SH-SY5Y (cell line): ENCODE measurements at regions not wholly inside any gene's neighbourhood (a gene's known extent, or its start where the extent isn't known, plus 50 kb on each side); places are given as distances from the start of the nearest gene placed in this dataset.

ENCODE experiments used
- GATA2 ChIP-seq: IDR thresholded peaks from 2 replicates; pipeline ENCODE4 v1.6.1; 2011; ENCODE audit warnings: mild to moderate bottlenecking, low read depth, low read length
- GATA3 ChIP-seq: IDR thresholded peaks from 2 replicates; pipeline ENCODE4 v1.6.1; 2011; ENCODE audit warnings: low read depth, mild to moderate bottlenecking, low read length, moderate library complexity

DNA sequence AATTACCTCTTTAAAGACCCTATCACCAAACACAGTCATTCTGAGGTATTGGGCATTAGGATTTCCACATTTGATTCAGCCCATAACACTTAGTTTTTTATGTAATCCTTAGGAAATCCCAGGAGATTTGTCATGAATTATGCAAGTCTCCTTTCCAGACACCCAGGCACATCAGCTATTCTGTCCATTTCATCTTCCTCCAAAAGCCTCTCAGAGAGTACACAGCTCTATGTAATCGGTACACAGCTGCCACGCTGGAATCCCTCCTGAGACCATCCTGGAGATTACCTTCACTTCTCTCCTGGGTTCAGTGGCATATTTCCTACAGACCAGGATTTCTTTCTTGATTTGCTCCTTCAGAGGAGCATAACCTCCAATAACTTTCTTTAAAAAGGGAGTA lies 2309.8 kb upstream of the WWC1 start:
- TF ChIP-seq GATA3 (no peak), GATA2 (no peak)

DNA sequence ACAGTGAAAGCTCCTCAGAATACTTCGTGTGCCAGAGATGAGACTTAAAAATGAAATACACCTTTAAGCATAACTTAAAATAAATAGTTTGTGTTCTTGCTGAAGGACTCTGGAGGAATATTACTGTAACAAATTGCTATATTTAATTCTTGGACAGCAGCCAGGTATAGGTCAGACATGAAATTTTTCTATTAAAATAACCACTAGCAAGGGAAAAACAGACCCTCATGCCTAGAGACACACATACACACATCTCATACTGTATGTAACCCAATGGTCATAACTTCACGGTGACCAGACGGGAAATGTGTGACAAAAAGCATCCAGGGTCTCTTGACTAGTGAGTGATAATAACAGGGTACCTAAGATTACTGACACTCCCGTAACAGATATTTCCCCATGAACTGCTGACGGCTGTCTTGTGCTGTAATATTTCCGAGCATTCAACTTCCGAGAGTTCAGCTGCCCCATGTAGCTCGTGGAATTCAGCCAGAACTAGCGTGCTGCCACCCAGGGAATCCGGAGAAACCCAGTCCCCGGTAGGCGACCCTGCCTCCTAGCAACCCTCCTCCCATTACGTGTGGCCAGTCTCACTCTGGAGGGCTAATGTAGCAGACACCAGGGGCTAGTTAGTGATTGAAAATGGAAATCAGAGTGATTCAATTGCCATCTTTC lies 2295.1 kb upstream of the WWC1 start:
- no peak for TF ChIP-seq GATA2
- no peak for TF ChIP-seq GATA3

DNA sequence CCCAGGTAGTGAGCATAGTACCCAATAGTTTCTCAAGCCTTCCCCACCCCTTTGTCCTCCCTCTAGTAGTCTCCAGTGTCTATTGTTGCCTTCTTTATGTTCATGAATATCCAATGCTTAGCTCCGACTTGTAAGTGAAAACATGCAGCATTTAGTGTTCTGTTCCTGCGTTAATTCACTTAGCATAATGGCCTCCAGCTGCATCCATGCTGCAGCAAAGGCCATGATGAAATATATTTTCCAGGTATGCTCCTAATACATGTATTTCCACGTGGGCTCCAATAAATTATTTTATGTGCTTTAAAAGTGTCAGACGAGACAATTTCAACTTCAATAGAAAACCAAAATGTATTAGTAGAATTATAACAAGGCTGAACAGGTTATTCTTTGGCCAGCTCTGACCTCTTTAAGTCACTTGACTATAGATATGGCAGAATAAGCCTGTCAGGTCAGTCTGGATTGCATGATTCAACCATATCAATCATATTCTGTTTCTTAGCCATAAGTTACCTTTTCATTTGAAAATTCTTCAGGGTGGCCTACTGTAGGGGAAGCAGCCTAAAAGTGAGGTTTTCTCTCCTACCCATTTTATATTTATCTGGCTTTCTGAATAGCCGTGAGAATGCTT lies 2291.6 kb upstream of the WWC1 start:
- TF ChIP-seq GATA2 (no peak), GATA3 (no peak)

DNA sequence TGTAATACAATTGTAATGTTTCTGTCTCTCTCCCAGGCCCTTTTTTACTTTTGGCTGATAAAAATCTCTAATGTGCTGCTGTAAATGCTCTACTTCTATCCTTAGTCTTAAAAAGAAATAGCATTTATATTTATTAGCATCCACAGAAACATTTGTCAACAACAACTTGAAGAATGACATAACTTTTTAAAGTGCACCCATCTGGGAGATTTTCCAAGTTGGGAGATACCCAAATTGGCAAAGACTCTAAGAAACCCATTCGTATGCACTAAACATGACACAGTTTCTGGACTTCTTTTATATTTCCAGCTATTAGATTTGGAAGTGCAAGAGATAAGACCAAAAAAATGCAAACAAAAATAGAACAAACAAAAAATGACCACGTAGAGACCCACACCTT lies 2287.4 kb upstream of the WWC1 start:
- TF ChIP-seq GATA3 (no peak), GATA2 (no peak)

DNA sequence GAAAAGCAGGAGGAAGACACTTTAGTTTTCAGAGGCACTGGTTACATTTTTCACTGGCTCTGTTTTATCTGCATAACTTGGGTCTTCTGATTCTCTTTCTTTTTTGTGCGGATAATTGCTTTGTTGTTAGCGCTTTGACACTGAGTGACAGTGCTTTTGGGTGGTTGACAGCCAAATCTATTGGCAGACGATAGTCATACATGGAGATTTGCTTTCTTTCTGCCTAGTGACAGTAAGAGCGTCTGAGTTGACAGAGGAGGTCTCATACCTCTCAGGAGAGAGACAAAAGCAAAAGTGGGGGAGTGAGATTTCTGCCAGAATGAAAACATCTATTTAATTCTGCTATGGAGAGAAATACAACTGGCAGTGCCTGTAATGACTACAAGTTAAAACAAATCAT lies 2278.0 kb upstream of the WWC1 start:
- TF ChIP-seq GATA3 (no peak), GATA2 (no peak)

GRCh38 chr5:166014256-166014655 lies 2277.2 kb upstream of the WWC1 start:
- TF ChIP-seq GATA2 = no peak
- TF ChIP-seq GATA3 = no peak

DNA sequence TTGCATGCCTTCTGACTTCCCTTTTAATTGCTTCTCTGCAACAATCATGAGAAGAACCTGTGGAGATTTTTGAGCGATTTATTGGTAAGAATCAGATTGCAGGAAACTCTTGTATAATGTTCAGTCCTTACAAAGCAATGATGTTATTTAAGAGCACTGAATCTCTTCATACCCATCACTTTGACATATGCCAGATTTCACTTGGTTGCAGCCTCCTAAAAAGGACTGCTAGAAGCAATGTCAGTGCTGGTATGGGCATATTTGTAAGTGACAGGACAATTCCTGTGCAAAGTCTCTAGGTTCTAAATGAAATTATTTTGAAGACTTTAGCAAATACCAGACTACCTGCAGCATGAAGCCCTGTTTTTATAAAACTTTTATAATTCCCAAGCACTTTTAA lies 2272.7 kb upstream of the WWC1 start:
- TF ChIP-seq GATA2 (no peak), GATA3 (no peak)

GRCh38 chr5:166022065-166022464 lies 2269.4 kb upstream of the WWC1 start:
- no peak for TF ChIP-seq GATA3
- no peak for TF ChIP-seq GATA2

GRCh38 chr5:166024970-166025369 lies 2266.5 kb upstream of the WWC1 start:
- TF ChIP-seq GATA3 = no peak
- TF ChIP-seq GATA2 = no peak

DNA sequence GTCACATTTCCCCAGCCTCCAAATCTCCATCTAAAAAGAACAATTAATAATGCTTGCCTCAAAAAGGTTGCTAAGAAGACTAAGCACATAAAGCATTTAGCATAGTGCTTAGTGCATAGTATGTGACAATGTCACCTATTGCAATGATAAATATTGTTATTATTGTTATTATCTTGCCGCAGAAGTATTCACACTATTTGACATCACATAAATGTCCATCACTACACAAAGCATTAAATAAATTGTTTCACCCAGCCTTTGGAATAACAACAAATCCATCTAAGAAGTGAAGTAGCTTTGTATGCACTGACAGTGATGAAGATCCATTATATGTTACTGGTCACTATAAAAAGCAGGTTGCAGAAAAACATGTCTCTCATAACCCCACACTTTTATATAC lies 2263.9 kb upstream of the WWC1 start:
- TF ChIP-seq GATA3 (no peak), GATA2 (no peak)

- no peak for TF ChIP-seq GATA3
- no peak for TF ChIP-seq GATA2
These were observed 2259.5 kb upstream of the WWC1 start for GRCh38 chr5:166031926-166032325.

DNA sequence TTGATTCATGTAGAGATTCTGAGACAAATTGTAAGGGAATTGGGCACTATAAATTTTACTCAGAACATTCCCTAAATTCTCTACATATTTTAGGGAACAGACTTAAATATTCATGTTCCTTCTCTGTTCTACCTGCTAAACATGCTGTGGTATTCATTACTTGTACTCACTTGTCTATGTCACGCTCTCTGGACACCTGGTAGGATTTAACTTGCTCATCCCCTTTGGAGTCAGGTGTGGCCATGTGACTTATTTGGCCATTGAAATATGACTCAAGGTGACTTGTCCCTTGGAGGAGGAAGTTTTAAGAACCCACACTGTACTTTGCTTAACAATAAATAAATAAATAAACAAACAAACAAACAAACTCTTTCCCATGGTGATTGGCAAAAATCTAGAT lies 2258.8 kb upstream of the WWC1 start:
- no peak for TF ChIP-seq GATA3
- TF ChIP-seq GATA2 = no peak

DNA sequence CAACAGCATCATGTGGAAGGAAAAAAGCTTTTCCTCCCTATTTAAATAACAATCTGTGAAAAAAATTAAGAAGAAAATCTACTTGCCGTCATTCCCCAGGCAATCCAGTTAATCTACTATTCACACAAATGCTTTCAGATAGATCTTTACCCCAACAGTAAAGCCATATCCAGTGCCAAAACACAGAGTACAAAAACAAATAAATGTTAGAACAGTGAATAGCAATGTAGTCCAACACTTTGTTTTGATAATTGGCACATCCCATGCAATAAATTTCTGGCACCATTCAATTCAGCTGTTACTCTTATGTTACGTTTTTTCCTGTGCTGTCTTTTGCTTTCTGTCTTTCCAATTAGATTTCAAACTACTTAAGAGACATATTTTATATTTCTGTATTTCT lies 2245.5 kb upstream of the WWC1 start:
- TF ChIP-seq GATA2 (no peak), GATA3 (no peak)

GRCh38 chr5:166046956-166047355 lies 2244.5 kb upstream of the WWC1 start:
- no peak for TF ChIP-seq GATA3
- TF ChIP-seq GATA2 = no peak

DNA sequence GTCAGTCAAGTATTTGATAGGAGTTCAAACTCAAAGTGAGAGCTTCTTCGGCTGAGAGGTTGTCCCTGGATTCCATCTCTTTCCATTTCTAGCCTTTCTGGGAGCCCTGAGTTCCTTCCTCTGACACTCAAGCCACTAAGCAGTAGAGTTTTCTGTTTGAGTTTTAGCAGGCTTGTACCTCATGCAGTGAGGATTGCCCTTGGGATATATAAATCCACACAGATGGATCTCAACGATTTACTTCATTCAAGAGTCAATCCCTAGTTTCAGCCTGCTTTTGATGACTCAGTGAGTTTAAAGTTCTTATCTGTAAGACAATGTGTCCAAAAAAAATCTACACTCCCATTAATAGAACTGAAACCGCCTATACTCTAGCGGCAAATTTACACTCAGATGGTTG lies 2240.9 kb upstream of the WWC1 start:
- no peak for TF ChIP-seq GATA3

DNA sequence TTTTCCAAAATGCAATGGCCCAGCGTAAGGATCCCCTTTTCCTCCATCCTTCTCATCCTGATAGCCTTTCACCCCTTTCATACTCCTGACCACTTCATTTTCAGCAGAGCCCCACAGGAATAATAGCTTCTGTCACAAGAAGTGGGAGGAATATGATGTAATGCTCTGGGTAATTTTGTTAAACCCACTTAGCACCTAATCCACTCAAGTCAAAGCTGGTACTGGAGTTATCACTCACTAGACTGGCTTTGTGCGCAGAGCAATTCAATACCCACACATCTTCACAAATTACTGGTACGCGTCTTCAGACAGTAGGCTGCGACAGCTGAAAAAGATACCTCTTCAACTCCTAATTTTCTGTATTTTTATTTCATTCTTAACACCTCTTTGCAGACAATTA lies 2232.8 kb upstream of the WWC1 start:
- TF ChIP-seq GATA3 (no peak), GATA2 (no peak)

- TF ChIP-seq GATA3 (no peak), GATA2 (no peak)
These were observed 2229.4 kb upstream of the WWC1 start for GRCh38 chr5:166062094-166062493.
